T-helper 1 cell (primary cell): ENCODE measurements at regions not wholly inside any gene's neighbourhood (a gene's known extent, or its start where the extent isn't known, plus 50 kb on each side); places are given as distances from the start of the nearest gene placed in this dataset.

Source experiments
- DNase-seq, 5 donors: peaks; one replicate each; pipeline ENCODE4 v3.0.0-alpha.2; 2012 to 2020

GRCh38 chr11:128326791-128327190 lies 260.6 kb downstream of the ETS1 start:
- no peak for DNase-seq

- DNase-seq: peak; percentile 50 to 95 (median 67)
Observed at GRCh38 chr11:128324531-128325141, 262.7 kb downstream of the ETS1 start.

DNA sequence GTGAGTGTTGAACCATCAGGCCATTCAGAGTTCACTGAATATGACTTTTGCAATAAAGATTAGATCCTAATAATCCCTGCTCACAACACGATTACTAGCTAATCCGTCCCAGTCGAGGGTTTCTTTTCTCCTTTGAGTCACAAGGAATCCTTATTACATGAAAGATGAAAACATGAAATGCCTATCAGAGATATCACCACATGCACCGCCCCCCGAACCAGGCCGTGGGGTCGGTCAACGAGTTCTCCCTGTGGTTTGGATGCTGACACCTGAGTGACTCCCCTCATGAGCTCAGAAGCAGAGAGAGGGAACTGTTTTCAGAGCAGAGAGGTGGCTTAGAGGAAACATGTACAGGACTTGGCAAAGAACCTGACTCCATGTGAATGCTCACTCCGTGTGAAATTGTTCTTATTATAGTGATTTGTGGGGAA lies 263.3 kb downstream of the ETS1 start:
- peak in 1 of 5 donors; percentile 17 for DNase-seq

DNA sequence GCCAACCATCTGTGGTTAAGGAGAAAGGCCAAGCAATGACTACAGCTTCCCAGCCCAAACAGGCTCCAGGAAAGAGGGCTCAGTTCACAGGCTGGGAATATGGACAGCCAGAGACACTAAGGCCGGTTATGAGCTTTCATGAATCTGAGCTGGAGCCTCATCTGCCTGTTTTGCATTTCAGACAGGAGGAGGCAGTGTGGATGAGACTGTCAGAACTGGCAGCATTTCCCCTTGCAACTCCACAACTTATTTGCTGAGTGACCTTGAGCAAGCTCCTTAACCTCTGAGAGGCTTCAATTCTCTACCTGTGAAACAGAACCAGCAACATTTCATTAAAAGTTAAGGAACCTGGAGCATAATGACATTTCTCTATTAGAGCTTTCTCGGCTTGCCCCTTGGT lies 264.0 kb downstream of the ETS1 start:
- DNase-seq: peak in 2 of 5 donors; percentile 27 to 81

- DNase-seq: peak; percentile 33 to 89 (median 53)
Observed at GRCh38 chr11:128318856-128319474, 268.4 kb downstream of the ETS1 start.

DNA sequence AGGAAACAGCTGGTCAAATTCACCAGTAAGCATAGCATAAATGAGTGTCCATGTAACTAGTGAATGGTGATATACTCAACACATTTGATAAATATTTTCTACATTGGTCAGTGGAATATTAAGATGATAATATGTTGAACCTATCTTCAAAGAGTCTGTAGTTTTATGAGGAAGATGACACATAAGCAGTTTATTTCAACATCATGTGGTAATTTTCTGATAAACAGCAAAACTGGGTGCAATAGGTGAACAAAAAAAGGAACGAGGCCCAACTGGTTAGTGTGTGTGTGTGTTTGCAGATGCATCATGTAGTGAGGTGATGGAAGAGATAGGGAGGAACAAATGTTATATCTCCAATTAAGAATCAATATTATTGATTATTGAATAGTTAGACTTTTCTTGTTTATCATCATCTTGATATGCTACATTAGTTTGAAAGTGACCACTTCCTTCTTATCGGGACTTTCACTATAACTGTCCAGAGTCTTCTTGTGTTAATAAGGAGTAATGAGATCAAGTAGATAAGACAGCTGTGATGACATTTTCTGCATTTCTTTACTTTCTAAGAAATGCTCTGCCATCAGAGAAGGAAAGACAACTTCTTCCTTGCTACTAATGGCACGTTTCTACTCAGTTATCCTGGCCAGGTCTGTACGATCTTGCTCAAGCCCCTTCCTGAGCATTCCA lies 270.7 kb downstream of the ETS1 start:
- no peak for DNase-seq

GRCh38 chr11:128315933-128316332 lies 271.4 kb downstream of the ETS1 start:
- DNase-seq: no peak

DNA sequence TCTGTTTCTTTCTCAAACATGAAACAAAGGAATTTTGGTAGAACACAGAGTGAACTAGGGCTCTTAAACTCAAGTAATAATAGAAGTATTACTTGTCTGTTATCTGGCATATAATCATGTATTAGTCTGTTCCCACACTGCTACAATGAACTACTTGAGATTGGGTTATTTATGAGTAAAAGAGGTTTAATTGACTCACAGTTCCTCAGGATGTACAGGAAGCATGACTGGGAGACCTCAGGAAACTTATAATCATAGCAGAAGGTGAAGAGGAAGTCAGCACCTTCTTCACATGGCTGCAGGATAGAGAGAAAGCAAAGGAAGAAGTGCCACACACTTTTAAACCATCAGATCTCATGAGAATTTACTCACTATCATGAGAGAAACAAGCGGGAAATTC lies 273.4 kb downstream of the ETS1 start:
- DNase-seq: no peak

DNA sequence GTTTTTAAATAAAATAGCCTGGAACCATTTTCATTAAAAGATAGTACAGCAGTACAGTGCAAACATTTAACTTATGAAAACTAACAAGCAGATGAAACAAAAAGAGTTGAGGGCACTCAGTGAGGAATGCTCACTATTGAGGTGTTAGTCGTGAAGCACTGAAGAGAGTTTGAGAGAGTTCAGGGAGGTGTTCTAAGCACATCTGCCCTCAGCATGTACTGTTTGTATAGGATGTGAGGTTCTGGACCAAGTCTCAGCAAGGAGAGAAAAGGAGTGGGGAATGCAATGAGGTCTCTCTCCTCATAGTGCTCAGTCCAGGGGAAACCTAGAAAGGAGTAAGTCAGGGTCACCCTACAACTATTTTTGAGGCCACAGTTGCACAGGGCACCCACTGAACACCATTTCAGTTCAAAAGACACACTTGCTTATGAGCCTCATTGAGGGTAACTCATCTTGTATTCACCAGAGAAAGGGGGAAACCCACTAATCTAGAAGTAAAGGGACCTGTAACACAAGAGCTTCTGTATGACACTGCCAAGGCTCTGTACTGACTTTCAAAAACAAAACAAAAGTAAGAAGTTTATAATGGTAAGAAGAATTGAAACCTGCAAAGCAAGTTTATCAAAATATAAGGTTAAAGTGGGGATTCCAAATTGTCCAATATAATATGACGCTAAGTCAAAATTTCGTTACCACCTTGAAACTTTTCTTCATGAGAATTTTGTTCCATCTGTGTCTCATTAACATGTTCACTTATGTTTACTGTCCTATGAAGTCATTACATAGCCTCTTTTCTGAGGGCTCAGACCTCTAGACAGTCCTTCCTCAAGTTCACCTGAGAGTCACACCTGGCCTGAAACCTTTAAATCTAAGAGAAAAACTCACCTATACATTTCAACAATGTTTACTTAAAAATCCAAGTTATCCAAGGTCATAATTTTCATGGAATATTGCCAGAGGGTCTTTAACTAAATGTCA lies 275.3 kb downstream of the ETS1 start:
- no peak for DNase-seq

- DNase-seq: no peak
Observed at GRCh38 chr11:128310676-128311445, 276.5 kb downstream of the ETS1 start.

GRCh38 chr11:128310005-128310404 lies 277.4 kb downstream of the ETS1 start:
- DNase-seq: no peak

- no peak for DNase-seq
Observed at GRCh38 chr11:128308794-128309193, 278.6 kb downstream of the ETS1 start.

DNA sequence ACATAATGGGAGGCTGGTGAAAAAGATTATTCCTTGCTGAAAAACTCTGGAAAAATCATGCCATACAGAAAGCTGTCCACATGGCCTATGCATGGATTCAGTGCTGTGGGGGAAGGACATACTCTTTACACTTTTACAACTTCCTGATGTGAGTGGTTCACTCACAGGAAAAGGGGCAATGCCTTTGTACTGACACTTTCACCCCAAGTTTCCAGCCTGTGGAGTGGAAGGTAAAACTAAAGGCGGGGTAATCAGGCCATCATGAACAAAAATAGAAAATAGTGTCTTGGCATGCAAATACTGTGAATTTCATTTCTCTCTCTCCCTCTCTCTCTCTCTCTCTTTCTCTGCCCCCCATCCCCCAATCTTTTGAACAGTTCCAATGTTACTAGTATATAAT lies 281.8 kb downstream of the ETS1 start:
- peak in 1 of 5 donors; percentile 41 for DNase-seq

DNA sequence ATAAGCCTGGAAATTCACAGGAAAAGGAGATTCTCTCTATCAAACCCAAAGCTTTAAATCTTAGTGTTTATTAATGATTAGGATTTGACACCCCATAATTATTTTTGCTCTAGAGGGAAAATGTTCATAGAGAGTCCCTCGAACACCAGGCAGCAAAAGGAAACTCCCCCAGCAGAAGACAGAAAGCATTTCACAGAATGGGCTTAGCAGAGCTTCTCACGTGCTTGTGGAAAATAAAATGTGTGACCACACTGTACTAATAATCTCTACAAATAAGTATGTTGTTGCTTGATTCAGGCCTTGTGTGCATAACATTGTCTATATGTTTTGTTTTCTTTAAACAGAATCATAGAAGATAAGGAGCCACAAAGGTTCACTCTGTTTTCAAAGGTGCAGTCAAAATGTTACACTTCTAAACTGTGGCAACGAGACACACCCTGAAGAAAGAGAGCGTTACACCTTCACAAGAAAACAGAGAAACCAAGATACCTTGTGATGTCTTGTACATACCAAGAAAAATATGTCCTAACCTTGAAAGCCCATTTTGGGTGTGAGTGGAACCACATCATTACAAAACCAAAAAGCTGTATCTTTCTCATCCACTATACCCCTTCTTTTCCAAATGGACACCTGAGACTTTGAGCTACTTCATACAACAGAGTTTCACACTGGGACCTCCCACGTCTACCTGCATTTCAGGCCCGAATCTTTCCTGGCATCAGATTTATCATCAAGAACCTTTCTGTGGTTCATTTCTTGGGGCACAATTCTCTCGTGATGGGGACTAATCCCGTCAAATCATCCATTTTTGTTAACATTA lies 282.5 kb downstream of the ETS1 start:
- peak in 1 of 5 donors; percentile 73 for DNase-seq

DNA sequence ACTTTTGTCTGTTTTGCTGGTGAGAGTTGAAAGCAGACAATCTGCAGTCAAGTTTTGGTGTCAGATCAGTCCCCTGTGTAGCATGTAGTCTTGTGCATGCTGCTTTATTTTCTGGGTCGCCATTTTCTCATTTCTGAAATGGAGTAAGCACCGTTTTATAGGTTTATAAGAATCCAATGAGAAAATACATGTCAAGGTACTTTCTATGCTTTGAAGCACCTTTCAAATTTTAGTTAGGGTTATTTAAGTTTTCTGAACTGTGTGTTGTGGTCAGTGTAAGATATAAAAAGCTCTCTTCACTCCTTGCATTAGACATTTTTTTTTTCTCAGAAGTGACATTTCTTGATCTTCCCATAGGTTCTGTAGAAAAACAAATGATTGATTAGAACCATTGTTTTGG lies 283.2 kb downstream of the ETS1 start:
- no peak for DNase-seq

DNA sequence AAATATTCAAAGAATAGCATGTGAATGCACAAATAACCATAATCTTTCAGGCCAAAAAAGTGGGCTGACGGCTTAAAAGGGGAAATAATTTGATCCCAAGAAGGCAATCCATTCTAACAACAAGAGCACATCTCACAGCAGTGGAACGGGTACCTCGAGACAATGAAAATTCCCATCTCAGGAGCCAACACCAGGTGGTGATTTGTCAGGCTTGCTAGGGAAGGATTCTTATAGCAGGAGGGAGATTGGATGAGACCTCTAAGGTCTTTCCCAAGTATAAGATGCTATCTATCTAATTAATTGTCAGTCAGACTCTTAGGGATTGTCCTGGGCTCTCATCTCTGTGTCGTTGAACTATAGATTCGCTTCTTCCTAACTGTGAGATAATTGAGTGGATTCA lies 284.0 kb downstream of the ETS1 start:
- no peak for DNase-seq

DNA sequence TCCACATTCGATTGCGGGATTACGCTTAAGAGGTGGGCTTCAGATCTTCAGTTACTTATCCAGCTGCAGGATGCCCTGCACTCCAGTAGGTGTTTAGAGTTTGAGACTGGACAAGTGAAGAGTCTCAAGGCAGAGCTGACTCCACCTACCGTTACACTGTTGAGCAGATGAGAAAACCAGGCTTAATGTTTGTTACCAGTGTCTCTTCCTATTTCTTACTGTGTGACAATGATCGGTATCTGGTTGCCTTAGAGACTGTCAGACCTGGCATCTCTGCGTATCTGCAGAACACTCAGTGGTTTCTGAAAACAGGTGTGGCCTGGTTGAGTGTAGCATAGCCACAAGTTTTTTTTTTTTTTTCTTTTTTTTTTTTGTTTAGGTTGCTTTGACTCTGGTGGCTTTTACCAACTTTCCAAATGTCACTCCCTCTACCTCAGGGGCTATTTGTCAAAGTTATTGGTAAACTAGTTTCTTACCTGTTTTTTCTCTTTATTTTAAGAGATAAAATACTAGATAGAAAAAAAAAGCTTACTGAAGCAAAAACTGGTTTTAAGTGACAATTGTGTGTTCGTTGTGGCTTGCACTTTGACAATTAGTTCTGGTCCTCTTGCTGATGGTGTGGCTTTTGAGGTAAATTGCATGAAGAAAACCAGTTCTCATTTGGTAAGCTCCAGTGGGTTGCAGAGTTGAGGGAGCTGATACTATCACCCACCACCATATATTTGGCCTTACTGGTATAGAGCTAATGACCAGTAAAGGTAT lies 284.8 kb downstream of the ETS1 start:
- DNase-seq: peak; percentile 41 to 98 (median 68)

GRCh38 chr11:128301756-128302155 lies 285.6 kb downstream of the ETS1 start:
- DNase-seq: no peak

DNA sequence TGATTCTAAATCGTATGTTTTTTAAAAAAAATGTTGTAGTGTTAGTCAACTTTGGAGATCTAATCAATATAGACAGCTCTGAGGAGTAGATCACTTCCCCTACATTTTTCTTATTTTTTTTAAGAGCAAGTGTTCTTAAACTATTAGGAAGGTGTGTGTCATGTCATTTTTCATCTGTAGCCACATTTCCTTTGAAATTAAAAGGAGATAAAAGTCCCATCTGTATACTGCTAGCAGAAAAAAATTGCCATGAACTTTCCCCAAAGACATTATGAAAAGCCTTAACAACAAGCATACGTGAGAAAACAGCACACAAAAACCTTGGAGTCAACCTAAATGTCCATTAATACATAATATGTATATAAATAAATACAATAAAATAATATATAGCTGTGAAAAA lies 286.6 kb downstream of the ETS1 start:
- no peak for DNase-seq

DNA sequence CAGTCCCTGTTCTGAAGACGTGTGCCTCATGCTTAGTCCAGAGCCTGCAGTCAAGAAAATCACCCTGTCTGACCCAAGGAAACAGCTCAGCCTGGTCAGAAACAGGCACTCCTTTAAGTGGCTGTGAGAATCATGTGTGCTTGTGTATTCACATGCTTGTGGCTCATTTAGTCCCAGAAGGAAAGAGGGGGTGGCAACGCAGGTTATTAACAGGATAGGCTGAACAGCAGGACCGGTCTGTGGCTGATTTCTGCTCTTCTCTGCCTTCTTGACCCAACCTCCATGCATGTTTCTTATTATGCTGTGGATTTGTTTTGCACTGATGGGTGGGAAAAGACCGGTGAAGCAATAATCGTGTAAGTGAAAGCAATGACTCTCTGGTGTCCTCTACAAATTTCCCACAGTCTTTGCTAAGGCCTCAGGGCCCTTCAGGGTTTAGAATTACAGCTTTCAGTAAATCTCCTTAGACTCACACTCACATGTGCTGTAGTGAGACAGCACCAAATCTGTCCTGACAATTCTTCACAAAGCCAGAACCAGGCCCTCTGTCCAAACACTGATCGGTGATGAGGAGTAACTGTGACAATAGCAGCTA lies 288.1 kb downstream of the ETS1 start:
- DNase-seq: peak in 1 of 5 donors; percentile 44
